Neural progenitor cell (in vitro differentiated cells): ENCODE measurements at regions not wholly inside any gene's neighbourhood (a gene's known extent, or its start where the extent isn't known, plus 50 kb on each side); places are given as distances from the start of the nearest gene placed in this dataset.

ENCODE experiments used
- DNase-seq: peaks from one replicate; pipeline ENCODE4 v3.0.0-alpha.2; 2016; ENCODE audit warnings: low spot score
- H2AFZ ChIP-seq: fragments of 200-600 bp; sonication (generic); replicated peaks from 2 replicates; pipeline ENCODE4 v1.6.1; 2016; ENCODE audit warnings: antibody characterized with exemption
- H3F3A ChIP-seq: fragments of 200-600 bp; sonication (generic); 2 replicates; pipeline ENCODE4 v1.6.1; 2016; ENCODE audit warnings: antibody characterized with exemption, low read depth
- H3K27ac ChIP-seq: fragments of 200-600 bp; sonication (generic); 2 replicates; pipeline ENCODE4 v1.5.1; 2016; ENCODE audit warnings: mild to moderate bottlenecking
- H3K27me3 ChIP-seq: fragments of 200-600 bp; sonication (generic); 2 replicates; pipeline ENCODE4 v1.6.1; 2016; ENCODE audit warnings: mild to moderate bottlenecking, moderate library complexity
- H3K36me3 ChIP-seq: fragments of 200-600 bp; sonication (generic); 2 replicates; pipeline ENCODE4 v1.5.1; 2016
- H3K4me1 ChIP-seq: fragments of 200-600 bp; sonication (generic); 2 replicates; pipeline ENCODE4 v1.6.1; 2016; ENCODE audit warnings: mixed run types
- H3K4me2 ChIP-seq: fragments of 200-600 bp; sonication (generic); 2 replicates; pipeline ENCODE4 v1.6.1; 2016
- H3K4me3 ChIP-seq: fragments of 200-600 bp; sonication (generic); 2 replicates; pipeline ENCODE4 v1.5.1; 2016
- H3K79me2 ChIP-seq: fragments of 200-600 bp; sonication (generic); 2 replicates; pipeline ENCODE4 v1.6.1; 2016; ENCODE audit warnings: low read depth
- H3K9ac ChIP-seq: fragments of 200-600 bp; sonication (generic); 2 replicates; pipeline ENCODE4 v1.6.1; 2016
- H3K9me3 ChIP-seq: fragments of 200-600 bp; sonication (generic); 2 replicates; pipeline ENCODE4 v1.5.1; 2016; ENCODE audit warnings: low read depth
- H4K20me1 ChIP-seq: fragments of 200-600 bp; sonication (generic); 2 replicates; pipeline ENCODE4 v1.6.1; 2016; ENCODE audit warnings: low read depth
- H3K27ac Mint-ChIP-seq: 3 replicates; pipeline ENCODE4 v1.8.0; 2021; ENCODE audit warnings: mixed read lengths
- H3K27me3 Mint-ChIP-seq: 2 replicates; pipeline ENCODE4 v1.8.0; 2022; ENCODE audit warnings: low read depth, mild to moderate bottlenecking, inconsistent platforms, moderate library complexity, mixed read lengths; ENCODE audit not compliant: insufficient read depth
- H3K36me3 Mint-ChIP-seq: 3 replicates; pipeline ENCODE4 v1.8.0; 2021; ENCODE audit warnings: mixed read lengths
- H3K4me1 Mint-ChIP-seq: 3 replicates; pipeline ENCODE4 v1.8.0; 2021; ENCODE audit warnings: mixed read lengths
- H3K4me3 Mint-ChIP-seq: 3 replicates; pipeline ENCODE4 v1.8.0; 2021; ENCODE audit warnings: mild to moderate bottlenecking, moderate library complexity, mixed read lengths
- H3K9me3 Mint-ChIP-seq: 3 replicates; pipeline ENCODE4 v1.8.0; 2020; ENCODE audit warnings: mixed read lengths
- EZH2 ChIP-seq: fragments of 200-600 bp; sonication (generic); IDR thresholded peaks from 2 replicates; pipeline ENCODE4 v1.6.1; 2017; ENCODE audit warnings: antibody characterized with exemption, mild to moderate bottlenecking, moderate library complexity
- EZH2phosphoT487 ChIP-seq: fragments of 200-600 bp; sonication (generic); IDR thresholded peaks from 2 replicates; pipeline ENCODE4 v1.6.1; 2017; ENCODE audit warnings: antibody characterized with exemption
- TF ChIP-seq, protein P1 (sequence below): fragments of 200-600 bp; sonication (generic); IDR thresholded peaks from 2 replicates; pipeline ENCODE4 v1.5.1; 2017; ENCODE audit warnings: antibody characterized with exemption, mild to moderate bottlenecking

DNA sequence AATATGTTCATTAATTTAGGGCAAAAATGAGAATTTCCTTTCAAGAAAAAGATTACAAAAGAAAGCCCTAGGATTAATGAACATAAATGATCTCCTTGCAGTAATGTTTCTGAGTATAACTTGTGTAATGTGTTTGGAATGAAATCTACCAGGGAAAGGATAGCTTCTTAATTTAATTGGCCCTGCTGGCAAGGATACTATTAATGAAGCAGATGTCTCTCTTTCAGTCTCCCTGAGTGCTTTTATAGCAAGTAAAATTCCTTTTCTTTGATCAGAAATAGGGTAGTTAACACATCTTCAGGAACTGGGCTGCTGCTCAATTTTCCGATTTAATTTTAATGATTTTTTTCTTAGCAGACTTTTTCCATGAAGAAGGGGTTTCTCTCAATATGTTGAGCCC lies 379.4 kb upstream of the PDE3A start:
- no peaks in the 10 kb centered on the region for H3K4me1 ChIP-seq
- H3K27me3 Mint-ChIP-seq: peaks cover 2% of the 10 kb centered on the region
- no peak for DNase-seq
- no peak overlapping the region for H3K9ac ChIP-seq
- H3K9me3 ChIP-seq: no peaks in the 10 kb centered on the region
- H3K27ac Mint-ChIP-seq: no peak overlapping the region
- peaks cover 2% of the 10 kb centered on the region for H3K9me3 Mint-ChIP-seq
- no peaks in the 10 kb centered on the region for H3K27me3 ChIP-seq
- H3K4me2 ChIP-seq: no peak overlapping the region
- no peak overlapping the region for H3K4me3 ChIP-seq
- no peaks in the 10 kb centered on the region for H4K20me1 ChIP-seq
- no peaks in the 10 kb centered on the region for H3F3A ChIP-seq
- peaks cover 8% of the 10 kb centered on the region for H3K4me1 Mint-ChIP-seq
- peak overlapping the region; percentile 40 for H2AFZ ChIP-seq
- no peaks in the 10 kb centered on the region for H3K79me2 ChIP-seq
- TF ChIP-seq, protein P1, sequence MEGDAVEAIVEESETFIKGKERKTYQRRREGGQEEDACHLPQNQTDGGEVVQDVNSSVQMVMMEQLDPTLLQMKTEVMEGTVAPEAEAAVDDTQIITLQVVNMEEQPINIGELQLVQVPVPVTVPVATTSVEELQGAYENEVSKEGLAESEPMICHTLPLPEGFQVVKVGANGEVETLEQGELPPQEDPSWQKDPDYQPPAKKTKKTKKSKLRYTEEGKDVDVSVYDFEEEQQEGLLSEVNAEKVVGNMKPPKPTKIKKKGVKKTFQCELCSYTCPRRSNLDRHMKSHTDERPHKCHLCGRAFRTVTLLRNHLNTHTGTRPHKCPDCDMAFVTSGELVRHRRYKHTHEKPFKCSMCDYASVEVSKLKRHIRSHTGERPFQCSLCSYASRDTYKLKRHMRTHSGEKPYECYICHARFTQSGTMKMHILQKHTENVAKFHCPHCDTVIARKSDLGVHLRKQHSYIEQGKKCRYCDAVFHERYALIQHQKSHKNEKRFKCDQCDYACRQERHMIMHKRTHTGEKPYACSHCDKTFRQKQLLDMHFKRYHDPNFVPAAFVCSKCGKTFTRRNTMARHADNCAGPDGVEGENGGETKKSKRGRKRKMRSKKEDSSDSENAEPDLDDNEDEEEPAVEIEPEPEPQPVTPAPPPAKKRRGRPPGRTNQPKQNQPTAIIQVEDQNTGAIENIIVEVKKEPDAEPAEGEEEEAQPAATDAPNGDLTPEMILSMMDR: no peak
- no peak for TF ChIP-seq EZH2phosphoT487
- no peak for TF ChIP-seq EZH2
- no peak overlapping the region for H3K27ac ChIP-seq
- H3K36me3 ChIP-seq: no peaks in the 10 kb centered on the region
- H3K36me3 Mint-ChIP-seq: no peaks in the 10 kb centered on the region
- H3K4me3 Mint-ChIP-seq: no peak overlapping the region

DNA sequence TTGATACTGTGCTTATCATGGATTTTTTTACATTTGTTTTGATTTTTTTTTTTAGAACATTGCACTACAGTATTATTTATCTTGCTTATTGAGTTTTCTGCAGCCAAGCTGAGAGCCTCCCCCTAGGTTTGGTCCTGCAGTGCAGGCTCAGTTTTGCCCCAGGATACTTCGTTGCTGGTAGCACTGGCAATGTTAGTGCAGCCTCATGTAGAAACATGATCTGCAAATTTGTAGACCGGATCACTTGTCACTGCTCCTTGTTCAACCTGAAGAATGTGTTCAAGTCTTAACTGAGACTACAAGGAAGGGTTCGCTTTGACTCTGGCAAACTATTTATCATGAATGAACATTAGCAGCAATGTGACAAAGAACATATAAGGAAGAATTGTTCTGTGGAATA lies 377.2 kb upstream of the PDE3A start:
- no peaks in the 10 kb centered on the region for H3K36me3 ChIP-seq
- no peak overlapping the region for H3K27ac Mint-ChIP-seq
- no peak overlapping the region for H3K4me3 ChIP-seq
- no peaks in the 10 kb centered on the region for H3K36me3 Mint-ChIP-seq
- no peak overlapping the region for H3K4me2 ChIP-seq
- peaks cover 8% of the 10 kb centered on the region for H3K4me1 Mint-ChIP-seq
- no peak for DNase-seq
- H3K79me2 ChIP-seq: no peaks in the 10 kb centered on the region
- H3K9me3 Mint-ChIP-seq: no peaks in the 10 kb centered on the region
- no peaks in the 10 kb centered on the region for H4K20me1 ChIP-seq
- H3K4me1 ChIP-seq: no peaks in the 10 kb centered on the region
- no peaks in the 10 kb centered on the region for H3K9me3 ChIP-seq
- no peak overlapping the region for H2AFZ ChIP-seq
- TF ChIP-seq, protein P1: no peak
- no peak for TF ChIP-seq EZH2
- no peak overlapping the region for H3K9ac ChIP-seq
- peaks cover 2% of the 10 kb centered on the region for H3K27me3 Mint-ChIP-seq
- no peak overlapping the region for H3K4me3 Mint-ChIP-seq
- H3F3A ChIP-seq: no peaks in the 10 kb centered on the region
- H3K27me3 ChIP-seq: no peaks in the 10 kb centered on the region
- H3K27ac ChIP-seq: no peak overlapping the region

DNA sequence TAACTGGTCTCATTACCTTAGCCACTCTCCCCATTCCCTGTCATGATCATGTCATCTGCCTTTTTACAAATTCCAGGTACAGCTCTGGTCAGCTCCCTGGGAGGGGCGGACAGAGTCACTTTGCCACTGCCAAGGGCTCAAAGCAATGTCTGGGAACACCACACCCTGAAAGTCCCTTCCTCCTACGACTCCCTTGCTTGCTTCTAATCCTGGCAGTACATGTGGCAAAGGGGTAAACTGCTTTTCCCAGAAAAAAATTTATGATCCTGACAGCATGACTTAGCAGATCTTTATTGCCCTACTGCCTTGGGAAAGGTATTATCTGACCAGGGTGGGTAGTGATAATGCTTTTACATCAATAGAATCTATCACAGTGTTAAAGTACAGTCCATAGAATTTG lies 376.0 kb upstream of the PDE3A start:
- Histone ChIP-seq H3K27ac (no peak overlapping the region), H3F3A (no peaks in the 10 kb centered on the region), H3K36me3 (no peaks in the 10 kb centered on the region), H3K4me2 (no peak overlapping the region), H3K4me3 (no peak overlapping the region), H2AFZ (no peak overlapping the region), H3K4me1 (no peaks in the 10 kb centered on the region), H3K9ac (no peak overlapping the region), H4K20me1 (no peaks in the 10 kb centered on the region), H3K9me3 (no peaks in the 10 kb centered on the region), H3K27me3 (no peaks in the 10 kb centered on the region), H3K79me2 (no peaks in the 10 kb centered on the region)
- no peaks in the 10 kb centered on the region for H3K9me3 Mint-ChIP-seq
- H3K4me1 Mint-ChIP-seq: peaks cover 8% of the 10 kb centered on the region
- H3K4me3 Mint-ChIP-seq: no peak overlapping the region
- H3K27ac Mint-ChIP-seq: no peak overlapping the region
- no peaks in the 10 kb centered on the region for H3K36me3 Mint-ChIP-seq
- DNase-seq: no peak
- H3K27me3 Mint-ChIP-seq: peaks cover 2% of the 10 kb centered on the region
- TF ChIP-seq EZH2: no peak
- TF ChIP-seq, protein P1: no peak
- no peak for TF ChIP-seq EZH2phosphoT487

DNA sequence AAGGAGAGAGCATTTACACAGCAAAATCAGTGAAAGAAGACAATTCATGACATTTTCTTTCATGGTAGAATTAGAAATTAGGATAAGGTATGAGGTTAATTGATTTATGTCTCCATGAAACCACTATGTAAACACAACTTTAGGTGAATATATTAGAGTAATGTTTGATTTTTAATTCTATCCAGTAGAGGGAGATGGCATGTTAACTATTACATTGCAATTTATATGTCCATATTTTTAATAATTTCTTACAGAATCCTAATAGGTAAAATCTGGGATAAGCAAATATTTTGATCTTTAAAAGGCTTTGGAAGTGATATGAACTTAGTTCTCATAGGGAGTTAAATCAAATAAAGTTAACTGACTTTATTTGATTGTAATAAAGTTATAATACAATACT lies 373.4 kb upstream of the PDE3A start:
- no peaks in the 10 kb centered on the region for H3K4me1 ChIP-seq
- no peak overlapping the region for H3K4me3 Mint-ChIP-seq
- H3K4me1 Mint-ChIP-seq: peaks cover 14% of the 10 kb centered on the region
- no peaks in the 10 kb centered on the region for H3F3A ChIP-seq
- no peak overlapping the region for H3K4me3 ChIP-seq
- no peaks in the 10 kb centered on the region for H3K36me3 ChIP-seq
- H3K27me3 ChIP-seq: no peaks in the 10 kb centered on the region
- no peak for DNase-seq
- no peak overlapping the region for H3K27ac Mint-ChIP-seq
- no peak overlapping the region for H3K9ac ChIP-seq
- H3K27ac ChIP-seq: no peak overlapping the region
- H3K9me3 Mint-ChIP-seq: no peaks in the 10 kb centered on the region
- no peaks in the 10 kb centered on the region for H3K79me2 ChIP-seq
- H3K4me2 ChIP-seq: no peak overlapping the region
- H3K9me3 ChIP-seq: no peaks in the 10 kb centered on the region
- H3K27me3 Mint-ChIP-seq: peaks cover 2% of the 10 kb centered on the region
- no peak overlapping the region for H2AFZ ChIP-seq
- H3K36me3 Mint-ChIP-seq: no peaks in the 10 kb centered on the region
- no peaks in the 10 kb centered on the region for H4K20me1 ChIP-seq
- no peak for TF ChIP-seq EZH2phosphoT487
- TF ChIP-seq, protein P1: peak; percentile 5
- TF ChIP-seq EZH2: no peak
